Ecto neural progenitor cell (in vitro differentiated cells): ENCODE measurements at regions not wholly inside any gene's neighbourhood (a gene's known extent, or its start where the extent isn't known, plus 50 kb on each side); places are given as distances from the start of the nearest gene placed in this dataset.

ENCODE experiments used
- DNase-seq: peaks from one replicate; pipeline ENCODE4 v3.0.0-alpha.2; 2018; ENCODE audit warnings: low spot score

- DNase-seq = no peak
Observed at GRCh38 chr17:31704483-31704882, 154.6 kb downstream of the COPRS start.

DNA sequence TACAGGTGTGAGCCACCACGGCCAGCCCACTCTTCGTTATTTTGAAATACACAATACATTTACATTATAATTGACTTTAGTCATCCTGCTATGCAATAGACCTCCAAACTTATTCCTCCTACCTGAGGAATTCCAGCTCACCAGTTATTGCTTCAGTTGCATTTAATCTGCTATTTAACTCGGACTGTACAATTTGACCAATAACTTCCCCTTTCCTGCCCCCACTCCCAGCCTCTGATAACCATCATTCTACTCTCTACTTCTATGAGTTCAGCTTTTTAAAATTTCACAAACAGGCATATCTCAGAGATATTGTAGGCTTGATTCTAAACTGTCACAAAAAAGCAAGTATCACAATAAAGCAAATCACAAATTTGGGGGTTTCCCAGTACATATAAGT lies 157.0 kb downstream of the COPRS start:
- DNase-seq = no peak

DNA sequence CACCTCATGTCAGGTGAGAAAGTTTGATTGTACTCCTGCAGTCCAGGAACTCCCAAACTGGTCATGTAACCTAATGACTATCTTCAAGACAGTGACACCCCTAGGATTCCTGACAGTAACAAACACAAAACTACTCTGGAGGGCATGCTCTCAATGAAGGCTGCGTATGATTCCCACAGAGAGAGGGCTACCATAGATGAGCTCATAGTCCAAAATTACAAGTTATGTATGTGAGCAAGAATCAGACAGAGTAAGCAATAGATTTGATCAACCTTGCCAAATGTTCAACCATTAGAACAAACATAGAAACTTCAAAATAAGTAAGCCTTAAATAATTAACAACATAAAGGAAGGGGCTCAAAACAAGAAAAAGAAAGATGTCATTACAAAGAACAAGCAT lies 158.1 kb downstream of the COPRS start:
- no peak for DNase-seq

- DNase-seq = no peak
Observed at GRCh38 chr17:31699886-31700285, 159.2 kb downstream of the COPRS start.

DNA sequence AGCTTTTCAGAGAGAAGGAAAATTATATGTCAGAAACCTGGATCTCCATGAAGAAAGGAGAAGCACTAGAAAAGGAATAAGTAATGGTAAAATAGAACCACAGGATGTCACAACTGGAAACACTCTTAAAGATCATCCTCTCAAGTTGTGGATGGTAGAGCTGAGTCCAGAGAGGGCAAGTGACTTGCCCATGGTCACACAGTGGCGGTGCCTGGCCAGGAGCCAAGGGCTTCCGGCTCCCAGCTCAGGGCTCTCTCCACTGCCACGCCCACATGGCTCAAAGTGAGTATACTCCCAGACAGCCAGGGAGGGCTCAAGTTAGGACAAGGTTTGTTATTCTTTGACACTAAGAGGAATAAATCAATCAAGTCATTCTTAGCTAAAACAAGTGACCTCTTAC lies 159.8 kb downstream of the COPRS start:
- no peak for DNase-seq

DNA sequence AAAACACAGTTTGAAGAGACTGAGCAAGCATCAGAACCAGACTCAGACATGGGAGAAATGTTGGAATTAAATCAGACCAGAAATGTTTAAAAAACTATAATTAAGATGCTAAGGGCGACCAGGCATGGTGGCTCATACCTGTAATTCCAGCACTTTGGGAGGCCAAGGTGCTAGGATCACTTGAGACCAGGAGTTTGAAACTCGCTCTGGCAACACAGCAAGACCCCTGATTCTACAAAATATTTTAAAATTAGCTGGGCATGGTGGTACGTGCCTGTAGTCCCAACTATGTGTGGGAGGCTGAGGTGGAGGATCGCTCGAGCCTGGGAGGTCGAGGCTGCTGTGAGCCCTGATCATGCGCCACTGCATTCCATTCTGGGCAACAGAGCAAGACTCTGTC lies 160.3 kb downstream of the COPRS start:
- DNase-seq = no peak

DNA sequence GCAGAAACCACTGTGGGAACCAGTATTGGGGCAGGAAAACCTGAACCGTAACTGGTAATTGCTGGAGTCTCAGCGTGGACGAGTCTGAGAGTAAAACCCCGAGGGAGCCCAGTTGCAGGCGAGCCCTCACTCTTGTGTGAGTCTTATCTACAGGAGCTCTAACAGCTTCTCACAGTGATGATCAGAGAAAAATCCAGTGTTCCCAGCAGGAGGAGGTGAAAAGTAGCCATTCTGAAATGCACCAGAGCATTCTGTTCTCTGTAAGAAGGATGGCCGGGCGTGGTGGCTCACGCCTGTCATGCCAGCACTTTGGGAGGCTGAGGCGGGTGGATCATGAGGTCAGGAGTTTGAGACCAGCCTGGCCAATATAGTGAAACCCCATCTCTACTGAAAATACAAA lies 161.2 kb downstream of the COPRS start:
- DNase-seq = peak; percentile 46

DNA sequence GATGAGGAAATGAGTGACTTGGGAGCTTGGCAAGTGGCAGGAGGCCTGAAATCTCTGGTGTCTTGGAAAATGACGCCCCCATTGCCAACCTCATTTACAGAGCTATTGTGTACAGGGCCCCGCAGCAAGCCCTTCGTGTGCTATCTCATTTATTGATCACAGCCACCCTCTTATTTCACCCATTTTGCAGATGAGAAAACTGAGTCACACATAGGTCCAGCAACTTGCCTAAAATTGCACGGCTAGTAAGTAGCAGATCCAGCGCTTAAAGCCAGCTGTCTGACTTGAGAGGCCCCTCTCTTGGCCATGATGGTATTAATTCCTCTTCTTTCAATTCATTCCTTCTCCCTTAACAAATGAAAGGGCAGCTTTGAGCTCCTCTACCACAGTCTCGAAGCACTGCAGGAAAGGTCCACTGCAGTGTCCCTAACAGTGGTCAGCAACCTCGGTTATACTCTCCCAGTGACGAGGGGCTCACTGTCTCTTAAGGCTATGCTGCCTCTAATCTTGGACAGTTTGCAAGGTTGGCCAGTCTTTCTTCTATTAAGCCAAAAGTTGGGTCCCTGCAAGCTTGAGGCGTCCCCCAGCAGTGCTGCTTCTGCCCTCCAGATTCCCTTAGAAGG lies 162.2 kb downstream of the COPRS start:
- no peak for DNase-seq

GRCh38 chr17:31696184-31696602 lies 162.9 kb downstream of the COPRS start:
- DNase-seq = peak; percentile 88

- no peak for DNase-seq
Observed at GRCh38 chr17:31695456-31696090, 163.5 kb downstream of the COPRS start.

GRCh38 chr17:31693433-31694220 lies 165.4 kb downstream of the COPRS start:
- DNase-seq = no peak

GRCh38 chr17:31692632-31693031 lies 166.4 kb downstream of the COPRS start:
- DNase-seq = no peak

DNA sequence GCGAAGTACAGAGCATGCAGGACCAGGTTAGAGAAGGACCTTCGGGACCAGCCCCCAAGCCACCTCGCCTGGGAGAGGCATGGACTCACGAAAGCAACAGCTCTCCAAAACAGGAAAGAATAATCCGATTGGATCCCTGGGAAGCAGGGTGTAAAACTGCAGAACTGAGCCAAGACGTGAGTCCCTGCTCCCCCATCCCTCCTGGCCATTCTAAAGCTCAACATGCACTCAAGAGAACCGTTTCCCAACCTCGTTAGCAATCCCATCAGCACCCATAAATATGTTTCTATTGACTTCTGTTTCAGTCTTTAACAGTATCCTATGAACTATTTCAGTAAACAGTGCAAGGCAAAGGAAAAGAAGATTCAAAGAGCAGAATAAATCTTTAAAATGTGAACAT lies 167.0 kb downstream of the COPRS start:
- DNase-seq = no peak

GRCh38 chr17:31691251-31691905 lies 167.7 kb downstream of the COPRS start:
- peak; percentile 44 for DNase-seq

DNA sequence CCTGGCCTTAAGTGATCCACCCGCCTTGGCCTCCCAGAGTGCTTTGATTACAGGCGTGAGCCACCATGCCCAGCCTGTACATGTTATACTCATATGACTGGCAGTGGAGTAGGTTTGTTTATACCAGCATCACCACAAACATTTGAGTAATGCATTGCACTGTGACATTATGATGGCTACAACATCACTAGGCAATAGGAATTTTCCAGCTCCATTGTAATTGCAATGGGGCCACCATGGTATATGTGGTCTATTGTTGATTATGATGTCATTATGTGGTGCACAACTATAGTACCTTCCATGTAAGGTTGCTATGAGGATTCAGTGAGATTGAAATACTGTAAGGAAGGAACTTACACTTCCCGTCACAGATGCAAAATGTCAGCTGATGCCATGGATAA lies 168.9 kb downstream of the COPRS start:
- no peak for DNase-seq

DNA sequence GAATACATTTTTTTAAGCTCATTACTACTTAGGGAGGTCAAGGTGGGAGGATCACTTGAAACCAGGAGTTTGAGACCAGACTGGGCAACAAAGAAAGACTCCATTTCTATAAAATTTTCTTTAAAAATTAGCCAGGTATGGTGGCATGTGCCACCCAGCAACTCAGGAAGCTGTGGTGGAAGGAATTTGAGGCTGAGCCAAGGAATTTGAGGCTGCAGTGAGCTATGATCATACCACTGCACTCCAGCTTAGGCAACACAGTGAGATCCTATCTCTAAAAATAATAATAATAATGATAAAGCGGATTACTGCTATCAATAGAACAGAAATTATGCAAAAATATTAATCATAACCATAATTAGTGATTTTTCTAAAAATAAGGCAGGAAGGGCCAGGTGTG lies 170.3 kb downstream of the COPRS start:
- DNase-seq = no peak

GRCh38 chr17:31687505-31688126 lies 171.4 kb downstream of the COPRS start:
- no peak for DNase-seq

GRCh38 chr17:31686495-31686894 lies 172.5 kb downstream of the COPRS start:
- peak; percentile 27 for DNase-seq

DNA sequence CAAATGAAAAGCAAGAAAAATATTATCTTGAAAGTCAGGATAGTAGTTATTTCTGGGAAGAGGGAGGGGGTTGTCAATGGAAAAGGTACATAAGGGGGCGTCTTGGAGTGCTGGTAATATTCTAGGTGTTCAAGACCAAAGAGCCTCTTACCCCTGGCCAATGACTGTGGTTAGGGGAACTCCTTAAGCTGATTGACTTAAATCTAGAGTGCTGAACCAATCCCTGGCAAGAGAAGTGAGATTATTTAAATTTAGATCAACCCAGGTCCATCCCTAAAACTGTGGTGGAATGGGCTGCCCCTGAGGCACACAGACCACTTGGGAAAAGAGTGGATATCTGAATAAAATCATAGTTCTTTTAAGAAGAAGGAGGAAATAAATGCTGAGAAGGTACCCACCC lies 174.1 kb downstream of the COPRS start:
- DNase-seq = no peak

GRCh38 chr17:31680126-31680525 lies 178.9 kb downstream of the COPRS start:
- peak; percentile 23 for DNase-seq

GRCh38 chr17:31679667-31680066 lies 179.4 kb downstream of the COPRS start:
- no peak for DNase-seq

DNA sequence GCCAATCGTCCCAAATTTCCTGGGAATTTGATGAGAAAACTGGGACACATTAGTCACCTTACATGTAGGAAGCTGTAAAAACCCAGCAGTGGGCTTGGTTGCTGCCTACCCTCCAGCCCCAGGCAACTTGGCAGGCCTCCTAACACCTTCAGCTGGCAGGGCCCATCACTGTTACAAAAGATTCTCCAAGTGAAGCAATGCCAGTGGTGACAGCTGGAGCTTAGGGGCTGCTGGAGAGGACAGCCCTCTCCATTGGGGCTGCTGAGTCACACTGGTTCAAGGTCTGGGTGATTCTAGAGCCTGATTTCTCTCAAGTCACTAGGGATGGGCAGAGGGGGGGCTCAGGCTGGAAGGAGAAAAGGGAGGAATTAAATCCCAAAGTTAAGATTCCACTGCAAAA lies 180.6 kb downstream of the COPRS start:
- DNase-seq = peak; percentile 36
